Kidney (tissue), 13 donors: ENCODE measurements at regions not wholly inside any gene's neighbourhood (a gene's known extent, or its start where the extent isn't known, plus 50 kb on each side); places are given as distances from the start of the nearest gene placed in this dataset.

ENCODE experiments used
- DNase-seq, 5 donors: peaks; one replicate each; pipeline ENCODE4 v3.0.0-alpha.2; 2013 to 2020
- FAIRE-seq: peaks from 2 replicates; lab custom pipeline; 2012; peaks lifted over from hg19 to GRCh38; lab: Jason Lieb, UNC
- H3K27ac ChIP-seq, 2 donors: one replicate each; pipeline ENCODE4 v1.7.0; 2013; ENCODE audit warnings: low read depth in 2 of 2, low read length in 2 of 2, inconsistent platforms in 1 of 2
- H3K27me3 ChIP-seq: one replicate; pipeline ENCODE4 v1.7.1; 2013; ENCODE audit warnings: low read length, inconsistent platforms; ENCODE audit not compliant: control insufficient read depth, insufficient read depth
- H3K36me3 ChIP-seq, 3 donors: one replicate each; pipeline versions ENCODE4 v1.7.0 to v1.7.1; 2013; ENCODE audit warnings: low read length in 3 of 3, control low read depth in 1 of 3, inconsistent platforms in 1 of 3; ENCODE audit not compliant: insufficient read depth in 3 of 3, control insufficient read depth in 2 of 3
- H3K4me1 ChIP-seq, 3 donors: one replicate each; pipeline versions ENCODE4 v1.7.0 to v1.7.1; 2013; ENCODE audit warnings: low read length in 3 of 3, inconsistent platforms in 1 of 3, low read depth in 1 of 3; ENCODE audit not compliant: control insufficient read depth in 2 of 3, insufficient read depth in 2 of 3
- H3K4me3 ChIP-seq, 3 donors: one replicate each; pipeline versions ENCODE4 v1.7.0 to v1.8.1; 2013; ENCODE audit warnings: low read length in 3 of 3, control low read depth in 1 of 3, inconsistent platforms in 1 of 3
- H3K9ac ChIP-seq, 3 donors: one replicate each; pipeline versions ENCODE4 v1.7.0 to v1.7.1; 2013; ENCODE audit warnings: low read length in 3 of 3, control low read depth in 1 of 3, inconsistent platforms in 1 of 3
- H3K9me3 ChIP-seq, 3 donors: one replicate each; pipeline versions ENCODE4 v1.7.0 to v1.7.1; 2013; ENCODE audit warnings: low read length in 3 of 3, control low read depth in 1 of 3, inconsistent platforms in 1 of 3; ENCODE audit not compliant: control insufficient read depth in 2 of 3, insufficient read depth in 1 of 3
- intact Hi-C: fragments of 100-400 bp; cut with DNase I; formaldehyde crosslinking; loops from one replicate; pipeline ENCODE4 v1.11.1; 2022
- TF ChIP-seq, protein P1 (sequence below): IDR thresholded peaks from 3 replicates; pipeline ENCODE4 v1.5.1; 2012; ENCODE audit warnings: mild to moderate bottlenecking, moderate library complexity, borderline replicate concordance; ENCODE audit not compliant: insufficient read depth; ENCODE audit errors: extremely low read depth
- donor health status: control.
- donor health status: control.
- donor health status: control.
- donor health status: control.
- donor health status: control.
- donor health status: DM: yes; HTN: yes; CAD: no.
- donor health status: Normal renal cell carcinoma (clear cell type).

DNA sequence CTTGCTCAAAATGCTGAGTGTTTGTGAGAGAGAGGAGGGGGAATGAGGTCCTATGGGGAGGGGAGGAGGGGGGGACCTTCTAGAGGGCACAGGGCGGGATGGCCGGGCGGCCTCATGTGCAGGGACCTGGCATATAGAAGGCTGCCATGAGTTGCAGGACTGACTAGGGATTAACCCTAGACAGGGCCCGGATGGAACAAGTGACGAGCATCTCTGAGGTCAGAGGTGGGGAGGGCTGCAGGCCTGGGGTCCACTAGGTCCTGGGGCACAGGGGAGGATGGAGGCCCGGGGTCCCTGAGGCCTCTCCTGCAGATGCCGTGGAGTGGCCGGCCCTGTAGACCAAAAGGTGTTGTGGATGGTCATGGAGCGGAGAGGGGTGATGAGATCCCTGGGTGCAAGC is 104.0 kb upstream of the EIF5 start:
- Histone ChIP-seq H3K4me3 (no peak overlapping the region), H3K9ac (no peak overlapping the region), H3K27me3 (no peaks in the 10 kb centered on the region), H3K9me3 (no peaks in the 10 kb centered on the region), H3K36me3 (no peaks in the 10 kb centered on the region), H3K4me1 (no peaks in the 10 kb centered on the region), H3K27ac (no peak overlapping the region)
- no peak for FAIRE-seq
- DNase-seq, result no peak
- intact Hi-C loops, result no loop called here
- TF ChIP-seq, protein P1, sequence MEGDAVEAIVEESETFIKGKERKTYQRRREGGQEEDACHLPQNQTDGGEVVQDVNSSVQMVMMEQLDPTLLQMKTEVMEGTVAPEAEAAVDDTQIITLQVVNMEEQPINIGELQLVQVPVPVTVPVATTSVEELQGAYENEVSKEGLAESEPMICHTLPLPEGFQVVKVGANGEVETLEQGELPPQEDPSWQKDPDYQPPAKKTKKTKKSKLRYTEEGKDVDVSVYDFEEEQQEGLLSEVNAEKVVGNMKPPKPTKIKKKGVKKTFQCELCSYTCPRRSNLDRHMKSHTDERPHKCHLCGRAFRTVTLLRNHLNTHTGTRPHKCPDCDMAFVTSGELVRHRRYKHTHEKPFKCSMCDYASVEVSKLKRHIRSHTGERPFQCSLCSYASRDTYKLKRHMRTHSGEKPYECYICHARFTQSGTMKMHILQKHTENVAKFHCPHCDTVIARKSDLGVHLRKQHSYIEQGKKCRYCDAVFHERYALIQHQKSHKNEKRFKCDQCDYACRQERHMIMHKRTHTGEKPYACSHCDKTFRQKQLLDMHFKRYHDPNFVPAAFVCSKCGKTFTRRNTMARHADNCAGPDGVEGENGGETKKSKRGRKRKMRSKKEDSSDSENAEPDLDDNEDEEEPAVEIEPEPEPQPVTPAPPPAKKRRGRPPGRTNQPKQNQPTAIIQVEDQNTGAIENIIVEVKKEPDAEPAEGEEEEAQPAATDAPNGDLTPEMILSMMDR, result no peak

DNA sequence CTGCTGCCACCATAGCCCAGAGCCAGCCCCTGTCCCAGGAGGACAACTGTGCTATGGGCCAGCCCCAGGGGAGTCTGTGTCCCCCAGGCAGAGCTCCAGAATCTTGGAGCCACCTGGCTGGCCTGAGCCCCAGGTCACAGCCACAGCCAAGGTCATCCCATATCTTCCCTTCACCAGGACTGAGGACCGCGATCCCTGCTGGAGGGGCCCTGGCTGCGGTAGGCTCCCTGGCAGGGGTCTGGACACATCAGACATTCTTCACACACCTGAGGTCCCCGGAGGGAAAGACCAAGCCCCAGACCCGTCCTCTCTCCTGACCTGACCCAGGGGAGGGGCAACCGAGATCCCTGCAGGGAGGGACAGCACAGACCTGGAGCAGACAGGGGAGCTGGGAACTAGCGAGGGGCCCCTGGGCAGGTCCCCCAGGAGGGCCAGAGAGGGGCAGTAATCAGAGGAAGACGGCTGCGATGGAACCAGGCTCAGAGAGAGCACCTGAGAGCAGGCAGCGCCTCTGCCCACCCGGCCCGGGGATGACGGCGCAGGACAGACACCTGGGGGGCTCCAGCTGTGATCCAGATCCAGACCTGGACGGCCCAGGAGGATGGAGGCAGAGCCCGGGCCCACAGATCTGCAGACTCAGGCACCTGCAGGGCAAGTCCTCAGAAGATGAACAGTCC is 103.2 kb upstream of the EIF5 start:
- no peak overlapping the region for H3K27ac ChIP-seq
- no peaks in the 10 kb centered on the region for H3K4me1 ChIP-seq
- no peak overlapping the region for H3K4me3 ChIP-seq
- DNase-seq, result no peak
- no peak overlapping the region for H3K9ac ChIP-seq
- no peak for FAIRE-seq
- intact Hi-C loops, result no loop called here
- no peaks in the 10 kb centered on the region for H3K27me3 ChIP-seq
- TF ChIP-seq, protein P1, result no peak
- no peaks in the 10 kb centered on the region for H3K36me3 ChIP-seq
- H3K9me3 ChIP-seq, result no peaks in the 10 kb centered on the region

DNA sequence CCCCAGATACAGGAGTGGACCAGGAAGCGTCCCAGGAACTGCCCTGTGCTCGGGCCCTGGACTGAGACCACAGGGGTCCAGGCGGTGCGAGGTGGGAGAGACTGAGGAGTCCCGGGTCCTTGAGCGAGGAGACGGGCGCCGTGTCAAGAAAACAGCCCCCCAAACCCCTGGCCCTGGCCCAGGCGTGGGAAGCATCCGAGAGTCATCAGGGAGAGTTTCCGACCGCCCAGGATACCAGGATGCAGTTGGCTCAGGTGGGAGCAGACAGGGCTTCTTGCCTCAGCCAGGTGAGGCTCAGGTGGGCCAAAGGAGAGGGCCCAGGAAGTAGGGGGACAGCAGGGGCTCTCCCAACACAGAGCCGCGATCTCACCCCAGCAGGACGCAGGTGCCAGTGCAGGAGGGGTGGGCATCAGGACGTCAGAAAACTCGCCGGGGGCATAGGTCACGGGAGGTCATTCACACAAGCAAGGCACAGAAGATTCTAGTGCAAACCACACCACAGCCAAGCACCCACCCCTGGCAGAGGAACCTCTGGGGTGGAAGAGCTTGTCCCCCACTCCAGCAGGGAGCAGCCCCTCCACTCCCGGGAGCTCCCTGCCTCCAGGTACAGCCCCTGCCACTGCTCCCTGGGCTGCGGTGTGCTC is 102.5 kb upstream of the EIF5 start:
- FAIRE-seq, result no peak

More for the DNA sequence above, 102.5 kb upstream of the EIF5 start:
- H3K27ac ChIP-seq, result no peak overlapping the region
- no peaks in the 10 kb centered on the region for H3K9me3 ChIP-seq
- TF ChIP-seq, protein P1, result no peak
- H3K9ac ChIP-seq, result no peak overlapping the region
- no peaks in the 10 kb centered on the region for H3K27me3 ChIP-seq
- H3K4me1 ChIP-seq, result no peaks in the 10 kb centered on the region
- no peak for DNase-seq
- H3K4me3 ChIP-seq, result no peak overlapping the region
- no peaks in the 10 kb centered on the region for H3K36me3 ChIP-seq
- intact Hi-C loops, result no loop called here
